ENCODE measurements at regions not wholly inside any gene's neighbourhood (a gene's known extent, or its start where the extent isn't known, plus 50 kb on each side); places are given as distances from the start of the nearest gene placed in this dataset.

GRCh38 chr9:86891886-86892437 lies 55.3 kb downstream of the GAS1 start:
- WGBS (ENCODE audit: low lambda C conversion rate): 75% methylated on average over 4 of the region's 4 CpGs
- Histone ChIP-seq H3K9me3 (no peaks in the 10 kb centered on the region), H3K36me3 (replicated peaks in 1 of 2; ENCODE audit: control insufficient read depth in 1 of 2, insufficient read depth in 2 of 2, low read length in 1 of 2) (no peaks in the 10 kb centered on the region), H3F3A (replicated peaks; ENCODE audit: insufficient read depth) (no peaks in the 10 kb centered on the region), H3K4me2 (no peak overlapping the region), H4K20me1 (ENCODE audit: insufficient read depth) (no peaks in the 10 kb centered on the region), H3K4me1 (ENCODE audit: control insufficient read depth in 1 of 2, insufficient read depth in 2 of 2, low read depth in 1 of 2, low read length in 1 of 2) (no peaks in the 10 kb centered on the region; a peak in 1 of 4 replicates), H3K27ac (ENCODE audit: low read depth in 2 of 2, low read length in 1 of 2) (no peak overlapping the region), H3K9ac (no peak overlapping the region), H3K79me2 (ENCODE audit: insufficient read depth) (no peaks in the 10 kb centered on the region), H3K27me3 (ENCODE audit: insufficient read depth) (no peaks in the 10 kb centered on the region), H2AFZ (ENCODE audit: low read depth) (no peak overlapping the region), H3K4me3 (ENCODE audit: low read depth in 2 of 2, low read length in 1 of 2) (no peak overlapping the region), H3K9me2 (no peaks in the 10 kb centered on the region)
- ChIA-PET CTCF (no interaction called here), POLR2A (no interaction called here)
- no peak for DNase-seq
- no peak for TF ChIP-seq USF2 (IDR thresholded peaks at IDR 0.05; ENCODE audit: borderline replicate concordance, low read depth, low read length)
- TF ChIP-seq JUND (IDR thresholded peaks at IDR 0.05): no peak
- TF ChIP-seq YY1 (IDR thresholded peaks at IDR 0.05; ENCODE audit: low read depth): no peak
- TF ChIP-seq CTCF (IDR thresholded peaks at IDR 0.05): no peak
- no peak for TF ChIP-seq TEAD4 (IDR thresholded peaks at IDR 0.05; ENCODE audit: borderline replicate concordance, insufficient read depth)
- no peak for TF ChIP-seq MAX (IDR thresholded peaks at IDR 0.05; ENCODE audit: low read depth)
- no peak for TF ChIP-seq RAD21 (IDR thresholded peaks at IDR 0.05; ENCODE audit: low read length)
- no peak for TF ChIP-seq FOXM1 (IDR thresholded peaks at IDR 0.05; ENCODE audit: low read depth)
- TF ChIP-seq GATA2 (CRISPR knock-in tag; IDR thresholded peaks at IDR 0.05): no peak
- no peak for TF ChIP-seq SIN3A (IDR thresholded peaks at IDR 0.05; ENCODE audit: borderline replicate concordance, low read depth, low read length)
- no peak for TF ChIP-seq ZBTB33 (IDR thresholded peaks at IDR 0.05; ENCODE audit: borderline replicate concordance, low read depth)
- no peak for TF ChIP-seq POLR2AphosphoS5 (IDR thresholded peaks at IDR 0.05; ENCODE audit: low read depth, low read length)
- no peak for TF ChIP-seq NFIC (IDR thresholded peaks at IDR 0.05; ENCODE audit: borderline replicate concordance)
- no peak for TF ChIP-seq MEF2A (IDR thresholded peaks at IDR 0.05; ENCODE audit: borderline replicate concordance, low read depth)
- TF ChIP-seq REST (IDR thresholded peaks at IDR 0.05; ENCODE audit: low read depth, low read length): no peak
- TF ChIP-seq TCF12 (IDR thresholded peaks at IDR 0.05): no peak
- TF ChIP-seq EZH2phosphoT487 (IDR thresholded peaks at IDR 0.05; ENCODE audit: borderline replicate concordance, low read depth): no peak
- no peak for TF ChIP-seq RCOR1 (IDR thresholded peaks at IDR 0.05; ENCODE audit: low read length)

All from SK-N-SH (cell line).